KMS-11 (cell line): ENCODE measurements at regions not wholly inside any gene's neighbourhood (a gene's known extent, or its start where the extent isn't known, plus 50 kb on each side); places are given as distances from the start of the nearest gene placed in this dataset.

Experiments
- H2AFZ ChIP-seq: fragments of 200-600 bp; sonication (generic); 2 replicates; pipeline ENCODE4 v1.6.1; 2016; ENCODE audit warnings: antibody characterized with exemption, mixed run types, low read depth
- H3K27ac ChIP-seq: fragments of 200-600 bp; sonication (generic); 2 replicates; pipeline ENCODE4 v1.6.1; 2016; ENCODE audit warnings: mild to moderate bottlenecking, mixed run types
- H3K27me3 ChIP-seq: fragments of 200-600 bp; sonication (generic); 2 replicates; pipeline ENCODE4 v1.6.1; 2017; ENCODE audit warnings: mild to moderate bottlenecking, low read depth, mixed run types, moderate library complexity; ENCODE audit not compliant: insufficient read depth
- H3K36me3 ChIP-seq: fragments of 200-600 bp; sonication (generic); 2 replicates; pipeline ENCODE4 v1.6.1; 2017; ENCODE audit warnings: mild to moderate bottlenecking, mixed run types; ENCODE audit not compliant: insufficient read depth
- H3K4me1 ChIP-seq: fragments of 200-600 bp; sonication (generic); 2 replicates; pipeline ENCODE4 v1.6.1; 2016; ENCODE audit warnings: mild to moderate bottlenecking, low read depth, mixed run types; ENCODE audit not compliant: poor library complexity, severe bottlenecking
- H3K4me2 ChIP-seq: fragments of 200-600 bp; sonication (generic); 2 replicates; pipeline ENCODE4 v1.7.0; 2016; ENCODE audit warnings: mild to moderate bottlenecking, mixed run types
- H3K4me3 ChIP-seq: fragments of 200-600 bp; sonication (generic); IDR thresholded peaks from 2 replicates; pipeline ENCODE4 v1.6.1; 2017; ENCODE audit warnings: low read depth, low read length, mixed read lengths; ENCODE audit not compliant: insufficient read depth
- H3K79me2 ChIP-seq: fragments of 200-600 bp; sonication (generic); 2 replicates; pipeline ENCODE4 v1.6.1; 2016; ENCODE audit warnings: low read depth, mixed run types; ENCODE audit not compliant: insufficient read depth
- H3K9ac ChIP-seq: fragments of 200-600 bp; sonication (generic); 2 replicates; pipeline ENCODE4 v1.6.1; 2016; ENCODE audit warnings: mild to moderate bottlenecking, mixed run types
- H4K20me1 ChIP-seq: fragments of 200-600 bp; sonication (generic); 2 replicates; pipeline ENCODE4 v1.6.1; 2016; ENCODE audit warnings: mild to moderate bottlenecking, mixed run types; ENCODE audit not compliant: insufficient read depth
- CTCF ChIP-seq: fragments of 200-600 bp; sonication (generic); conservative IDR thresholded peaks from 2 replicates; pipeline ENCODE4 v1.6.1; 2017; ENCODE audit warnings: low read depth, mild to moderate bottlenecking, antibody characterized with exemption, low read length, moderate library complexity, mixed read lengths

- Histone ChIP-seq H3K4me2 (no peak overlapping the region), H3K9ac (no peak overlapping the region), H3K4me1 (peaks cover 5% of the 10 kb centered on the region), H3K79me2 (no peaks in the 10 kb centered on the region), H3K27me3 (no peaks in the 10 kb centered on the region), H4K20me1 (no peaks in the 10 kb centered on the region), H3K4me3 (no peak overlapping the region), H3K36me3 (no peaks in the 10 kb centered on the region), H3K27ac (no peak overlapping the region), H2AFZ (no peak overlapping the region)
- no peak for TF ChIP-seq CTCF
Observed at GRCh38 chr2:196381464-196381863, 210.1 kb upstream of the STK17B start.

GRCh38 chr2:196383799-196384198 is 212.4 kb upstream of the STK17B start:
- no peaks in the 10 kb centered on the region for H4K20me1 ChIP-seq

GRCh38 chr2:196384729-196385128 is 213.4 kb upstream of the STK17B start:
- Histone ChIP-seq H3K4me2 (no peak overlapping the region), H3K4me1 (peaks cover 5% of the 10 kb centered on the region), H2AFZ (no peak overlapping the region), H4K20me1 (no peaks in the 10 kb centered on the region), H3K27ac (no peak overlapping the region), H3K79me2 (no peaks in the 10 kb centered on the region), H3K27me3 (no peaks in the 10 kb centered on the region), H3K9ac (no peak overlapping the region), H3K4me3 (no peak overlapping the region), H3K36me3 (no peaks in the 10 kb centered on the region)
- no peak for TF ChIP-seq CTCF

More at GRCh38 chr2:196383799-196384198, 212.4 kb upstream of the STK17B start:
- H3K36me3 ChIP-seq = no peaks in the 10 kb centered on the region
- H2AFZ ChIP-seq = no peak overlapping the region
- H3K4me3 ChIP-seq = no peak overlapping the region
- peaks cover 5% of the 10 kb centered on the region for H3K4me1 ChIP-seq
- H3K9ac ChIP-seq = no peak overlapping the region
- H3K79me2 ChIP-seq = no peaks in the 10 kb centered on the region
- TF ChIP-seq CTCF = no peak
- no peak overlapping the region for H3K27ac ChIP-seq
- H3K4me2 ChIP-seq = no peak overlapping the region
- no peaks in the 10 kb centered on the region for H3K27me3 ChIP-seq

GRCh38 chr2:196389670-196390069 is 218.3 kb upstream of the STK17B start:
- Histone ChIP-seq H2AFZ (no peak overlapping the region), H3K27ac (no peak overlapping the region), H3K79me2 (no peaks in the 10 kb centered on the region), H4K20me1 (no peaks in the 10 kb centered on the region), H3K4me3 (no peak overlapping the region), H3K9ac (no peak overlapping the region), H3K4me2 (no peak overlapping the region), H3K4me1 (peaks cover 3% of the 10 kb centered on the region), H3K36me3 (no peaks in the 10 kb centered on the region), H3K27me3 (no peaks in the 10 kb centered on the region)
- no peak for TF ChIP-seq CTCF
